ENCODE measurements at regions not wholly inside any gene's neighbourhood (a gene's known extent, or its start where the extent isn't known, plus 50 kb on each side); places are given as distances from the start of the nearest gene placed in this dataset.

DNA sequence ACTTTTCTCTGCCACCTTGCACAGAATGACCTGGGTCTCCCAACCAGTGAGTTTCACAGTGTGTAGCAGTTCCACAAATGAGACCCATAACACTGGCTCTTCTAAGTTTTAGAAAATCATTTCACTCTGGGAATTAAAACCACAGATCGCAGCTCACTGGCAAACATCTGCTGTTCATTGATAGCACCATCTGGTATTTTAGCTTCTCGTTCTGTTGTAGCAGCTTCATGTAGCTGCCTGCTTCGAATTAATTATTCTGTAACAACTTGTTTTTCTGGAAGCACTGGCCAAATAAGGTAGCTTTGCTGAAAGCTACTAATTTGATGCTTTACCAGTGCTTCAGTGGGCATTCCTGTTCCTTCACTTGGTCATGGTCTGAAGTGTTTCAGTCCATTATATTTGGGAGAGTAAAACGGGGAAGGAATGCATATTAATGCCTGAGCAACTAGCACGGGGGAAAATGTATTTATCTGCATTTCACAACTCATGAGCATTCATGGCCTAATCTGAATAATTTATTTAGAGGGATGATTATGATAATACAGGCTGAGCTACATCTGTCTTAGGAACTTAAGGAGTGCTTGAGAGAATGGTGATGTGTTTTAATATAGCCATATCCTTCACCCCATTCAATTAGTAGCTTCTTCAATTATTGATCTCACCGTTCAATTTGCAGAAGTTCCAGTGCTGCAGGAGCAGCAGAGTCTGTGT lies 447.4 kb downstream of the XPNPEP1 start:
- H3K9me3 ChIP-seq: no peaks in the 10 kb centered on the region
- H3K4me1 ChIP-seq: no peaks in the 10 kb centered on the region
- no peaks in the 10 kb centered on the region for H3K27me3 ChIP-seq
- DNase-seq: no peak
- H3K4me3 ChIP-seq: no peak overlapping the region
- intact Hi-C loops (cut with DNase I; ENCODE audit: low total_unique reads): no loop called here
- no peaks in the 10 kb centered on the region for H3K36me3 ChIP-seq
- no peak for TF ChIP-seq POLR2A (IDR thresholded peaks at IDR 0.05)
- TF ChIP-seq, protein P1, sequence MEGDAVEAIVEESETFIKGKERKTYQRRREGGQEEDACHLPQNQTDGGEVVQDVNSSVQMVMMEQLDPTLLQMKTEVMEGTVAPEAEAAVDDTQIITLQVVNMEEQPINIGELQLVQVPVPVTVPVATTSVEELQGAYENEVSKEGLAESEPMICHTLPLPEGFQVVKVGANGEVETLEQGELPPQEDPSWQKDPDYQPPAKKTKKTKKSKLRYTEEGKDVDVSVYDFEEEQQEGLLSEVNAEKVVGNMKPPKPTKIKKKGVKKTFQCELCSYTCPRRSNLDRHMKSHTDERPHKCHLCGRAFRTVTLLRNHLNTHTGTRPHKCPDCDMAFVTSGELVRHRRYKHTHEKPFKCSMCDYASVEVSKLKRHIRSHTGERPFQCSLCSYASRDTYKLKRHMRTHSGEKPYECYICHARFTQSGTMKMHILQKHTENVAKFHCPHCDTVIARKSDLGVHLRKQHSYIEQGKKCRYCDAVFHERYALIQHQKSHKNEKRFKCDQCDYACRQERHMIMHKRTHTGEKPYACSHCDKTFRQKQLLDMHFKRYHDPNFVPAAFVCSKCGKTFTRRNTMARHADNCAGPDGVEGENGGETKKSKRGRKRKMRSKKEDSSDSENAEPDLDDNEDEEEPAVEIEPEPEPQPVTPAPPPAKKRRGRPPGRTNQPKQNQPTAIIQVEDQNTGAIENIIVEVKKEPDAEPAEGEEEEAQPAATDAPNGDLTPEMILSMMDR (IDR thresholded peaks at IDR 0.05): no peak
- peak overlapping the region in 1 of 2 donors; percentile 45 for H3K27ac ChIP-seq

DNA sequence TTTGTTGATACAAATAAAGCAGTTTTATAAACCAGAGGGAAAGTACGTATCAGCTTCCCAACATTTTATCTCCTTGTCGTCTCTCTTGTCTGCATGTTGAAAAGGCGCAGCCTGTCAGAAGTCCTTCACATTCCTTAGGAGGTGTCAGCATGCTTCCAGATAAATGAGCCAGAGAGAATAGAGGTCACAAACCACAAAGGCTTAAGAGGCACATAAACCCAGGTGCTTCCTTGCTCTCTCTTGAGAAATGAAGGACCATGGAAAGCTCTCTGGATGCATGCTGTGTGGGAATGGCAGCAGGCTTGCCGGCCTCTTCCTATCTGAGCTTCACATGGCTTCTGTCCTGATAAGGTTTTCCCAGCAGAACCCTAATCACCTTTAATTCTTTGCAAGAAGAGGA lies 448.5 kb downstream of the XPNPEP1 start:
- Histone ChIP-seq H3K4me1 (no peaks in the 10 kb centered on the region), H3K27ac (peak overlapping the region in 1 of 2 donors; percentile 45), H3K4me3 (no peak overlapping the region), H3K27me3 (no peaks in the 10 kb centered on the region), H3K9me3 (no peaks in the 10 kb centered on the region), H3K36me3 (no peaks in the 10 kb centered on the region)
- no peak for DNase-seq
- TF ChIP-seq POLR2A (IDR thresholded peaks at IDR 0.05): no peak
- TF ChIP-seq, protein P1 (IDR thresholded peaks at IDR 0.05): no peak
- intact Hi-C loops (cut with DNase I; ENCODE audit: low total_unique reads): no loop called here

DNA sequence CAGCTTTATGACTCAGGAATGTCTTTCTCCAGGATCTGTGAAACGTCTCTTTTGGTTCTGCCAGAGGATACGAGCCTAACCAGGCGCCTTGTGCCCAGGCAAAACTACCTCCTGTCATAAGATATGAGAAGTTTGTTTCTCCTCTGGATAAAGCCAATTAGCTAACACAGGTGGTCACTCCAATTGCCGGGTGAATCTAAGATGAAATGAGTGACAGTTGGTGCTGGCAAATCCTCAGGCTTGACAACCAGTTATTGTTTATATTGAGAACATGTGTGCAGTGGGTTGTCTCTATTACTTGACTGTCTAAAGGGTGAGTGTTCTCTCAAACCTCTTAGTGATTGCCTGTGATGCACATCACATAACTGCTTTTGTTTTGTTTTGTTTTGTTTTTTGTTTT lies 449.1 kb downstream of the XPNPEP1 start:
- no peaks in the 10 kb centered on the region for H3K9me3 ChIP-seq
- DNase-seq: peak in 1 of 2 donors; percentile 19
- TF ChIP-seq, protein P1 (IDR thresholded peaks at IDR 0.05): no peak
- TF ChIP-seq POLR2A (IDR thresholded peaks at IDR 0.05): no peak
- H3K27me3 ChIP-seq: no peaks in the 10 kb centered on the region
- intact Hi-C loops (cut with DNase I; ENCODE audit: low total_unique reads): no loop called here
- H3K36me3 ChIP-seq: no peaks in the 10 kb centered on the region
- H3K27ac ChIP-seq: peak overlapping the region in 1 of 2 donors; percentile 45
- no peak overlapping the region for H3K4me3 ChIP-seq
- H3K4me1 ChIP-seq: no peaks in the 10 kb centered on the region

DNA sequence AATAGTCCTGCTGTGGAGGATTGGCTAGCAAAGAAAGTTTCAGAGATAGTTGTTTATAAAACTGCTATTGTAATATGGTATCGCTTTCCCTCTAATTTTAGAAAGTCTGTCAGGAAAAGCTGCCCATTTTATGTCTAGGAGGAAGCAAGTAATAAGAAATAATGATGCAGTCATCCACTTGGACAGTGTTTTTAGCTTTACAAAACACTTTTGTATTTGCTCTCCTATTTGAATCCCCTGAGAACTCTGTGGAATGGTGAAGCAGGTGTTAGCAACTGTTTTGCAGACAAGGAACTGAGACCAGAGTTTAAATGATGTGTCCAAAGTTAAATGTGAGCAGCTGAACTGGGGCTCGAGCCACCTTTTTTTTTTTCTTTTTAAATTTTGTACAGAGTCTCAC lies 455.8 kb downstream of the XPNPEP1 start:
- Histone ChIP-seq H3K9me3 (no peaks in the 10 kb centered on the region), H3K4me3 (no peak overlapping the region), H3K27ac (no peak overlapping the region), H3K36me3 (no peaks in the 10 kb centered on the region), H3K27me3 (no peaks in the 10 kb centered on the region), H3K4me1 (no peaks in the 10 kb centered on the region)
- DNase-seq: no peak
- intact Hi-C loops (cut with DNase I; ENCODE audit: low total_unique reads): no loop called here
- TF ChIP-seq POLR2A (IDR thresholded peaks at IDR 0.05): no peak
- TF ChIP-seq, protein P1 (IDR thresholded peaks at IDR 0.05): no peak

DNA sequence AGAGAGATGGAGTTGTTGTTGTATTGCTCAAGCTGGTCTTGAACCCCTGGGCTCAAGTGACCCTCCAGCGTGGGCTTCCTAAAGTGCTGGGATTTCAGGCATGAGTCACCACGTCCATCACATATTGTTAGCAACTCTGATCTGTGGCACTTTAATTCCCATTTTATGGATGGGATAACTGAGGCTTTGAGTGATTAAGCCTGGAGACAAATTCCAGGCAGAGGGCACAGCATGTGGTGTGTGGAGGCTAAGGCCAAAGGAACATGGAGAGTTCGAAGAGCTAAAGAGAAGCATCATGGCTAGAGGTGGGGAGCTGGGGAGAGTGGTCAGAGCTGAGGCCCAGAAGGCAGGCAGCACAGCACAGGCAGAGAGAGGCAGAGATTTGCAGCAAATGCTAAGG lies 458.4 kb downstream of the XPNPEP1 start:
- intact Hi-C loops (cut with DNase I; ENCODE audit: low total_unique reads): no loop called here
- no peak for TF ChIP-seq POLR2A (IDR thresholded peaks at IDR 0.05)
- TF ChIP-seq, protein P1 (IDR thresholded peaks at IDR 0.05): no peak

More for the DNA sequence above, 458.4 kb downstream of the XPNPEP1 start:
- Histone ChIP-seq H3K27me3 (no peaks in the 10 kb centered on the region), H3K36me3 (no peaks in the 10 kb centered on the region), H3K4me3 (no peak overlapping the region), H3K9me3 (no peaks in the 10 kb centered on the region), H3K4me1 (no peaks in the 10 kb centered on the region), H3K27ac (no peak overlapping the region)
- no peak for DNase-seq

All from uterus (tissue), 3 donors.